ENCODE measurements at regions not wholly inside any gene's neighbourhood (a gene's known extent, or its start where the extent isn't known, plus 50 kb on each side); places are given as distances from the start of the nearest gene placed in this dataset.

DNA sequence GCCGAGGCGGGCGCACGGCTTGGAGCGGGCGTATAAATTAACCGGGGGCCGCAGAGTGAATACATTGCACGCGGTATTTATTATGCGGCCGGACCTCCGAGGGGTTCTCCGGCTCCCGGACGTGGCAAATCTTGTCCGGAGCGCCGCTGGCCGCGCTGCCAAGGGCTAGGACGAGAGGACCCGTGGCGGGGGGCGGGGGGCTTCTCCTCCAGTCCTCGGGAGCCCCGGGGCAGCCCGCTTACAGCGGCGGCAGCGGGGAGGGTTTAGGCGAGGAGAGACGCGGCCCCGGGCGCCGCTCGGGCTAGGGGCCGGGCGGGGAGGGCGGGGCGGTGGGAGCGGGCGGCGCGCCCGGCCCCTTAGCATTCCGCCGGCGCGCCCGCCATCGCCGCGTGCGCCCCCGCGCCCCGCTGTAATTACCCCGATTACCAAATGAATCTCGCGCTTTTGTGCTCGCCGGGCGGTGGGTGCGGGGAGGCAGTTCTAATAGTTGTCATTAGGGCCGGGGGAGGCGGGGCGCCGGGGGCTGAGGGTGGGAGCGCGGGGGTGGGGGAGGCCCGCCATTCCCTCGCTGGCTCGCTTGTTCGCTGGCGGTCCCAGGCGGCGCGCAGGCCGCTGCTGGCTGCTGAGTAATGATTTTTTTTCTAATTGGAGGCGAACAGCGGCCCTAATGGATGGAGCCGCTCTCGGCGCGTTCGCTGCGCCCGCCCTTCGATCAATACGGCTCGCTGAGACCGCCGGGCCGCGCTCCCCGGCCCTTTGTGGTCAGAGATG lies 276.6 kb downstream of the BCOR start:
- peaks cover 0 to 29% of the 10 kb centered on the region in 2 donors for H3K4me1 ChIP-seq
- H3K36me3 ChIP-seq, result no peaks in the 10 kb centered on the region
- H3K9me3 ChIP-seq, result peaks cover 0 to 16% of the 10 kb centered on the region in 2 donors
- H3K4me3 ChIP-seq, result peak overlapping the region; percentile 35 to 50
- no peak for DNase-seq (ENCODE audit: low spot score)
- peak overlapping the region; percentile 40 to 42 for H3K27ac ChIP-seq
- TF ChIP-seq, protein P1, sequence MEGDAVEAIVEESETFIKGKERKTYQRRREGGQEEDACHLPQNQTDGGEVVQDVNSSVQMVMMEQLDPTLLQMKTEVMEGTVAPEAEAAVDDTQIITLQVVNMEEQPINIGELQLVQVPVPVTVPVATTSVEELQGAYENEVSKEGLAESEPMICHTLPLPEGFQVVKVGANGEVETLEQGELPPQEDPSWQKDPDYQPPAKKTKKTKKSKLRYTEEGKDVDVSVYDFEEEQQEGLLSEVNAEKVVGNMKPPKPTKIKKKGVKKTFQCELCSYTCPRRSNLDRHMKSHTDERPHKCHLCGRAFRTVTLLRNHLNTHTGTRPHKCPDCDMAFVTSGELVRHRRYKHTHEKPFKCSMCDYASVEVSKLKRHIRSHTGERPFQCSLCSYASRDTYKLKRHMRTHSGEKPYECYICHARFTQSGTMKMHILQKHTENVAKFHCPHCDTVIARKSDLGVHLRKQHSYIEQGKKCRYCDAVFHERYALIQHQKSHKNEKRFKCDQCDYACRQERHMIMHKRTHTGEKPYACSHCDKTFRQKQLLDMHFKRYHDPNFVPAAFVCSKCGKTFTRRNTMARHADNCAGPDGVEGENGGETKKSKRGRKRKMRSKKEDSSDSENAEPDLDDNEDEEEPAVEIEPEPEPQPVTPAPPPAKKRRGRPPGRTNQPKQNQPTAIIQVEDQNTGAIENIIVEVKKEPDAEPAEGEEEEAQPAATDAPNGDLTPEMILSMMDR (IDR thresholded peaks at IDR 0.05), result no peak
- no peaks in the 10 kb centered on the region for H3K27me3 ChIP-seq

DNA sequence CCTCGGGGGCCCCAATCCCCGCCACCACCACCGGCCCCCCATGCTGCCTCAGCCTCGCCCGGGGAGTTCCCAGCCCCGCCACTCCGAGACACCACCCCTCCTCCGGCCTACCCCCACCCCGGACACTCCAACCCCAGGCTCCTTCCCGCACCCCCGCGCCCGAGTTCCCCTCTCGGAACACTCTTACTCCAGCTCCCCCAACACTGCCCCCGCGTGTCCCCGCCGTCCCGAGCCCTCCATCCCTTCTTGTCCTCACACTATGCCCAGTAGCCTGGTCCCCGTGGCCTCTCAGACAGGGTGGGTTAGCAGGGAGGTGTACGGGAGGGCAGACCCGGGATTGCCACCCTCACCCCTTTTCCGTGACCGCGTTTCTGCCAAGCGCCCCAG lies 276.1 kb downstream of the BCOR start:
- TF ChIP-seq, protein P1 (IDR thresholded peaks at IDR 0.05), result no peak
- H3K36me3 ChIP-seq, result no peaks in the 10 kb centered on the region
- H3K9me3 ChIP-seq, result peaks cover 0 to 16% of the 10 kb centered on the region in 2 donors
- peak overlapping the region in 1 of 2 donors; percentile 50 for H3K4me3 ChIP-seq
- H3K4me1 ChIP-seq, result peaks cover 0 to 25% of the 10 kb centered on the region in 2 donors
- peak overlapping the region in 1 of 2 donors; percentile 42 for H3K27ac ChIP-seq
- no peak for DNase-seq (ENCODE audit: low spot score)
- no peaks in the 10 kb centered on the region for H3K27me3 ChIP-seq

DNA sequence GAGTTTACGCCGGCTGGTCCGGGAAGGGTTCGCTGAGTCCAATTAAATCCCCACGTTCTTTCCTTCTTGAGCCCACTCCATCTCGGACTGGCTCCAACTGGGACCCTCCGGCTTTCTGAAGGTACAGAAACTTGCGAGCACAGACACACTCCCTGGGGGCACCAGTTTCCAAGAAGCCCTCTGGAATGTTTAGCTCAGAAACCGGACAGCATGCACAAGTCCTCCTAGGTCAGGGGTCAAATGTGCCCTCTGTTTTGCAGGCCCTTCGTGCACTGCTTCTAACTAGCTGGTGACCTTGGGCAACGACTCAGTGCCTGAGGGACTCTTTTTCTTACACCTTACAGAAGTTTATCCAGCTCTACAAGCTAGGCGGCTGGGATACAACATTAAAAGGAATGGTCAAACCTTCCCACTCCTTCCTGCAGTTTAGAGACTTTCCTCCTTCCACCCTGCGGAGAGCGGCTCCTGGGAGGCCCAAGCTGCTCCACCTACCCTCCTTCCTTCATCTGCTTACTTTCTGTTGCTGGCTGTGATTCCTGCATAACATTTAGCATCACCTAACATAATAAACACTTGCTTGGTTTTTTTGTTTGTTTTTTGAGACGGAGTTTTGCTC lies 275.5 kb downstream of the BCOR start:
- H3K36me3 ChIP-seq, result no peaks in the 10 kb centered on the region
- H3K9me3 ChIP-seq, result peaks cover 0 to 16% of the 10 kb centered on the region in 2 donors
- H3K4me1 ChIP-seq, result peaks cover 0 to 20% of the 10 kb centered on the region in 2 donors
- DNase-seq (ENCODE audit: low spot score), result no peak
- TF ChIP-seq, protein P1 (IDR thresholded peaks at IDR 0.05), result no peak
- H3K4me3 ChIP-seq, result no peak overlapping the region
- H3K27me3 ChIP-seq, result no peaks in the 10 kb centered on the region
- H3K27ac ChIP-seq, result no peak overlapping the region

GRCh38 chrX:39823424-39823823 lies 274.3 kb downstream of the BCOR start:
- Histone ChIP-seq H3K9me3 (peaks cover 0 to 16% of the 10 kb centered on the region in 2 donors), H3K4me3 (no peak overlapping the region), H3K27me3 (no peaks in the 10 kb centered on the region), H3K27ac (no peak overlapping the region), H3K36me3 (no peaks in the 10 kb centered on the region), H3K4me1 (peaks cover 0 to 8% of the 10 kb centered on the region in 2 donors)
- TF ChIP-seq, protein P1 (IDR thresholded peaks at IDR 0.05), result no peak
- no peak for DNase-seq (ENCODE audit: low spot score)

DNA sequence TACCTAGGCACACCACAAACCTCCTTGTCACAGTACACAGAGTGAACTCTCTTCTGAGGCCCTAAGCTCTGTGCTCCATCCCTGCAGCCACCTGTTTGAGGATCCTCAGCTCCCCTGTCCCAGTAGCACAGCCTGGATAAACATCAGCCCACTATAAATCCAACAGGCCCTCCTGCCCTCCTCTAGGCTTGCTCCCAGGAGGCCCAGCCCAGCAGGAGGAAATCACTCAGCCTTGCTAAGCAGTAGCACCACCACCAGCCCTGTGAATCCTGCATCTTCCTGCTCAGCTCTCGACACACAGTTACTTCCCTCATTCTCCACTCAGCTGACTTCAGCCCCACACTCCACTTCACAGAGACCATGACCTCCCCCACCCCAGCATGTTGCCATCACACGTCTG lies 273.9 kb downstream of the BCOR start:
- H3K27me3 ChIP-seq, result no peaks in the 10 kb centered on the region
- TF ChIP-seq, protein P1 (IDR thresholded peaks at IDR 0.05), result no peak
- H3K9me3 ChIP-seq, result peaks cover 0 to 16% of the 10 kb centered on the region in 2 donors
- no peak for DNase-seq (ENCODE audit: low spot score)
- H3K36me3 ChIP-seq, result no peaks in the 10 kb centered on the region
- no peak overlapping the region for H3K27ac ChIP-seq
- H3K4me3 ChIP-seq, result no peak overlapping the region
- peaks cover 0 to 8% of the 10 kb centered on the region in 2 donors for H3K4me1 ChIP-seq

All from right atrium auricular region (tissue), 2 donors.